A549 (cell line): ENCODE measurements at regions not wholly inside any gene's neighbourhood (a gene's known extent, or its start where the extent isn't known, plus 50 kb on each side); places are given as distances from the start of the nearest gene placed in this dataset.

Source experiments
- ATAC-seq, 2 experiments: fragments of 200-7000 bp in 1 of 2; fragments of >200 bp in 1 of 2; cut with Nextera tagmentation in 1 of 2; cut with Tn5 transposase in 1 of 2; 3 replicates each; pipeline versions ENCODE4 v1.8.0 to v1.9.1; 2018 to 2020; ENCODE audit warnings: mild to moderate bottlenecking in 1 of 2, moderate library complexity in 1 of 2
- CTCF ChIA-PET: fragments of 300-600 bp; sonication (Branson Sonifier 250); formaldehyde crosslinking; extraction: SDS; loops from one replicate; lab custom pipeline; 2021; ENCODE audit warnings: antibody characterized with exemption, inconsistent platforms; lab: Yijun Ruan, JAX
- POLR2A ChIA-PET: fragments of 350-600 bp; formaldehyde crosslinking; extraction: SDS; loops from one replicate; lab custom pipeline; 2021; ENCODE audit warnings: antibody characterized with exemption, inconsistent platforms; lab: Yijun Ruan, JAX
- DNase-seq, 2 experiments: peaks; one replicate each; pipeline versions ENCODE4 v3.0.0 to v3.0.0-alpha.2; 2011 to 2016; ENCODE audit warnings: low read depth in 1 of 2, low spot score in 1 of 2
- FAIRE-seq: peaks from 2 replicates; lab custom pipeline; 2011; peaks lifted over from hg19 to GRCh38; lab: Jason Lieb, UNC
- H3K27ac ChIP-seq, 2 experiments: fragments of >200 bp; sonication (Bioruptor Twin); formaldehyde crosslinking; 3 replicates each; pipeline ENCODE4 v1.5.1; 2016 to 2017
- H3K4me1 ChIP-seq: fragments of >200 bp; sonication (Bioruptor Twin); formaldehyde crosslinking; 3 replicates; pipeline ENCODE4 v1.6.1; 2016
- H3K4me2 ChIP-seq: fragments of >200 bp; sonication (Bioruptor Twin); formaldehyde crosslinking; 3 replicates; pipeline ENCODE4 v1.6.1; 2016
- H3K4me3 ChIP-seq: fragments of >200 bp; sonication (Bioruptor Twin); formaldehyde crosslinking; 3 replicates; pipeline ENCODE4 v1.5.1; 2016
- H3K9me3 ChIP-seq: fragments of >200 bp; sonication (Bioruptor Twin); formaldehyde crosslinking; 3 replicates; pipeline ENCODE4 v1.6.1; 2016
- ATOH8 ChIP-seq: fragments of 250-450 bp; sonication (Bioruptor Pico); IDR thresholded peaks from 2 replicates; pipeline ENCODE4 v1.5.0; 2020; ENCODE audit warnings: low read depth, mild to moderate bottlenecking, moderate library complexity
- CBX2 ChIP-seq: fragments of 200-600 bp; sonication (generic); IDR thresholded peaks from 2 replicates; pipeline ENCODE4 v1.6.1; 2016; ENCODE audit warnings: low read depth, mild to moderate bottlenecking, borderline replicate concordance
- CHD2 ChIP-seq: fragments of 150-350 bp; IDR thresholded peaks from 2 replicates; pipeline ENCODE4 v1.6.1; 2014; ENCODE audit warnings: low read length; ENCODE audit not compliant: partially characterized antibody
- CHD4 ChIP-seq: fragments of 200-600 bp; sonication (generic); IDR thresholded peaks from 2 replicates; pipeline ENCODE4 v1.6.1; 2016; ENCODE audit warnings: antibody characterized with exemption, mild to moderate bottlenecking, borderline replicate concordance
- CTCF ChIP-seq: fragments of >200 bp; sonication (Bioruptor Twin); formaldehyde crosslinking; IDR thresholded peaks from 3 replicates; pipeline ENCODE4 v1.5.1; 2016
- EP300 ChIP-seq, 2 experiments: fragments of >200 bp; sonication (Bioruptor Twin); formaldehyde crosslinking; IDR thresholded peaks; 2 replicates in 1 of 2; 3 replicates in 1 of 2; pipeline ENCODE4 v1.6.1; 2016 to 2017
- ESRRA ChIP-seq: fragments of 150-350 bp; IDR thresholded peaks from 2 replicates; pipeline ENCODE4 v1.6.1; 2014; ENCODE audit warnings: mild to moderate bottlenecking, low read length, borderline replicate concordance
- FOSB ChIP-seq: fragments of 250-450 bp; sonication (Bioruptor Pico); IDR thresholded peaks from 2 replicates; pipeline ENCODE4 v1.5.0; 2020; ENCODE audit warnings: mild to moderate bottlenecking, moderate library complexity
- HEYL ChIP-seq: fragments of 250-450 bp; sonication (Bioruptor Pico); IDR thresholded peaks from 2 replicates; pipeline ENCODE4 v1.8.0; 2021; ENCODE audit warnings: mild to moderate bottlenecking, moderate library complexity
- HOXB5 ChIP-seq: fragments of 250-450 bp; sonication (Bioruptor Pico); IDR thresholded peaks from 2 replicates; pipeline ENCODE4 v1.5.0; 2020; ENCODE audit warnings: mild to moderate bottlenecking, moderate library complexity
- MYC ChIP-seq: IDR thresholded peaks from 2 replicates; pipeline ENCODE4 v1.6.1; 2012; ENCODE audit warnings: mild to moderate bottlenecking, inconsistent platforms, low read length, improper control_type of control experiment, borderline replicate concordance
- NFE2L2 ChIP-seq: fragments of 150-350 bp; conservative IDR thresholded peaks from 2 replicates; pipeline ENCODE4 v1.6.1; 2014; ENCODE audit warnings: low read length
- NPAS2 ChIP-seq: fragments of 250-450 bp; sonication (Bioruptor Pico); IDR thresholded peaks from 2 replicates; pipeline ENCODE4 v1.8.0; 2022; ENCODE audit warnings: mild to moderate bottlenecking, moderate library complexity, borderline replicate concordance
- POLR2A ChIP-seq: IDR thresholded peaks from 2 replicates; pipeline ENCODE4 v1.6.1; 2012; ENCODE audit warnings: mild to moderate bottlenecking, low read length
- RAD21 ChIP-seq, 2 experiments: fragments of >200 bp in 1 of 2; sonication (Bioruptor Twin) in 1 of 2; formaldehyde crosslinking in 1 of 2; IDR thresholded peaks in 1 of 2; conservative IDR thresholded peaks in 1 of 2; 2 replicates in 1 of 2; 3 replicates in 1 of 2; pipeline ENCODE4 v1.6.1; 2012 to 2018; ENCODE audit warnings: inconsistent platforms in 1 of 2
- REST ChIP-seq: fragments of 200-600 bp; sonication (generic); IDR thresholded peaks from 2 replicates; pipeline ENCODE4 v1.6.1; 2016; ENCODE audit warnings: antibody characterized with exemption, mild to moderate bottlenecking, moderate library complexity
- RFX5 ChIP-seq: fragments of 450-650 bp; IDR thresholded peaks from 2 replicates; pipeline ENCODE4 v1.7.1; 2014; ENCODE audit warnings: antibody characterized with exemption, mild to moderate bottlenecking, moderate library complexity
- SMC3 ChIP-seq: fragments of >200 bp; sonication (Bioruptor Twin); formaldehyde crosslinking; IDR thresholded peaks from 3 replicates; pipeline ENCODE4 v1.6.1; 2018; ENCODE audit warnings: inconsistent platforms
- TFCP2L1 ChIP-seq: fragments of 250-450 bp; sonication (Bioruptor Pico); IDR thresholded peaks from 2 replicates; pipeline ENCODE4 v1.5.0; 2021; ENCODE audit warnings: mild to moderate bottlenecking
- USF2 ChIP-seq: fragments of 450-650 bp; IDR thresholded peaks from 2 replicates; pipeline ENCODE4 v1.6.1; 2014; ENCODE audit warnings: antibody characterized with exemption
- ZFP36 ChIP-seq: fragments of 450-650 bp; IDR thresholded peaks from 2 replicates; pipeline ENCODE4 v1.6.1; 2014; ENCODE audit warnings: borderline replicate concordance; ENCODE audit not compliant: partially characterized antibody
- ZSCAN20 ChIP-seq: fragments of 250-450 bp; sonication (Bioruptor Pico); IDR thresholded peaks from 2 replicates; pipeline ENCODE4 v1.8.0; 2022; ENCODE audit warnings: mild to moderate bottlenecking, moderate library complexity
- WGBS: methylation state at CpG from one replicate; pipeline ENCODE4 v1.1.6; 2017; ENCODE audit errors: missing lambda C conversion rate; 5-methylcytosine and 5-hydroxymethylcytosine counted together
- TF ChIP-seq, protein P1 (sequence below): fragments of 250-450 bp; sonication (Bioruptor Pico); IDR thresholded peaks from 2 replicates; pipeline ENCODE4 v1.5.0; 2021; ENCODE audit warnings: mild to moderate bottlenecking, moderate library complexity, borderline replicate concordance
- TF ChIP-seq, protein P2 (sequence below): IDR thresholded peaks from 2 replicates; pipeline ENCODE4 v1.6.1; 2012

DNA sequence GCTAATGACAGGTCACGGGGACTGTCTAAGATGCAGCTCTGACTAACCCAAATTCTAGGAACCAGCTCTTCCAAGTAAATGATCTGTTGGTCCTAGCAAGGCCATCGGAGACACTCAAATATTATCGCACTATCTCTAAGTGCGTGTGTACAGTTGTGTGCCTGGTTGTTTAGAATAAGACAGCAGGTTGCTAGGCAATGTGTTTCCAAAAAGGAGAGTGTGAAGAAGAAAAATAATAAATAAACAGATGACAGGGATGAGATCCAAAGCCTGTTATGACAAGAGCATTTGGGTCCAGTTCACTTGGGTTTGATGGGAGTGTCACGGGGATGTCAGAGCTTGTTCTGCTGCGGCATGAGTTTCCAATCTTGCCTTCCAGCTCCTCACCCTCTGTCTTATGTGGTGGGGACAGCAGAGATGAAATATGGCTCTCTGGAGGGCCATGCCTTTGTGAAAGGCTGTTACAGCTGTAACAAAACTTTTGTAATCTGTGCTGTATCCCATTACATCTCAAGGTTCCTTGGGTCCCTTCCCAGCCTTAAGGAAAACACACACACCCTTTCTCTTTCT lies 127.5 kb upstream of the TNP1 start:
- POLR2A ChIA-PET = no interaction called here
- DNase-seq = no peak

GRCh38 chr2:216985658-216986141 lies 125.8 kb upstream of the TNP1 start:
- POLR2A ChIA-PET = interaction anchor here (0.7 kb wide), 1 partner anchor 539 kb away, joined by 4 read pairs; no protein-coding TSS in a partner anchor
- H3K27ac ChIP-seq = no peak overlapping the region
- DNase-seq (no peak), ATAC-seq (no peak), FAIRE-seq (no peak)
- WGBS = 40% methylated on average over 13 of the region's 13 CpGs
- H3K9me3 ChIP-seq = 0 out of 3 replicates have a peak, but pooled peaks cover 1% of the 10 kb centered on the region
- TF ChIP-seq NPAS2 (CRISPR knock-in tag) (no peak), CHD4 (no peak), ZSCAN20 (CRISPR knock-in tag) (no peak), ESRRA (no peak), MYC (no peak), POLR2A (no peak), USF2 (no peak), CTCF (no peak), HEYL (CRISPR knock-in tag) (no peak), REST (no peak), TFCP2L1 (CRISPR knock-in tag) (no peak), CHD2 (no peak), RAD21 (conservative IDR thresholded peaks at IDR 0.05 in 1 of 2, IDR thresholded peaks at IDR 0.05 in 1 of 2) (no peak), FOSB (CRISPR knock-in tag) (no peak), SMC3 (no peak)
- CTCF ChIA-PET = interaction anchor here (1.0 kb wide), 1 partner anchor 13 kb away, joined by 3 read pairs; no protein-coding TSS in a partner anchor
- H3K4me2 ChIP-seq = no peak overlapping the region
- H3K4me3 ChIP-seq = no peak overlapping the region
- H3K4me1 ChIP-seq = no peaks in the 10 kb centered on the region

More for the DNA sequence above, 127.5 kb upstream of the TNP1 start:
- no peak overlapping the region for H3K4me2 ChIP-seq
- H3K4me3 ChIP-seq = no peak overlapping the region
- no peak for TF ChIP-seq RFX5
- ATAC-seq = no peak
- H3K4me1 ChIP-seq = no peaks in the 10 kb centered on the region
- FAIRE-seq = no peak
- CTCF ChIA-PET = no interaction called here
- peaks cover 10% of the 10 kb centered on the region; the same call in 1 of the 3 replicates for H3K9me3 ChIP-seq
- no peak overlapping the region for H3K27ac ChIP-seq
- WGBS = 75% methylated on average over 6 of the region's 6 CpGs

- POLR2A ChIA-PET = no interaction called here
- WGBS = 59% methylated on average over 2 of the region's 2 CpGs
- CTCF ChIA-PET = no interaction called here
- no peaks in the 10 kb centered on the region for H3K4me1 ChIP-seq
- H3K9me3 ChIP-seq = no peaks in the 10 kb centered on the region
- ATAC-seq (no peak), DNase-seq (no peak), FAIRE-seq (no peak)
- H3K4me3 ChIP-seq = no peak overlapping the region
- H3K27ac ChIP-seq = no peak overlapping the region
- no peak overlapping the region for H3K4me2 ChIP-seq
- no peak for TF ChIP-seq TFCP2L1 (CRISPR knock-in tag)
- no peak for TF ChIP-seq HOXB5 (CRISPR knock-in tag)
- no peak for TF ChIP-seq EP300 (IDR thresholded peaks at IDR 0.05)
- no peak for TF ChIP-seq CHD4
- TF ChIP-seq, protein P1, sequence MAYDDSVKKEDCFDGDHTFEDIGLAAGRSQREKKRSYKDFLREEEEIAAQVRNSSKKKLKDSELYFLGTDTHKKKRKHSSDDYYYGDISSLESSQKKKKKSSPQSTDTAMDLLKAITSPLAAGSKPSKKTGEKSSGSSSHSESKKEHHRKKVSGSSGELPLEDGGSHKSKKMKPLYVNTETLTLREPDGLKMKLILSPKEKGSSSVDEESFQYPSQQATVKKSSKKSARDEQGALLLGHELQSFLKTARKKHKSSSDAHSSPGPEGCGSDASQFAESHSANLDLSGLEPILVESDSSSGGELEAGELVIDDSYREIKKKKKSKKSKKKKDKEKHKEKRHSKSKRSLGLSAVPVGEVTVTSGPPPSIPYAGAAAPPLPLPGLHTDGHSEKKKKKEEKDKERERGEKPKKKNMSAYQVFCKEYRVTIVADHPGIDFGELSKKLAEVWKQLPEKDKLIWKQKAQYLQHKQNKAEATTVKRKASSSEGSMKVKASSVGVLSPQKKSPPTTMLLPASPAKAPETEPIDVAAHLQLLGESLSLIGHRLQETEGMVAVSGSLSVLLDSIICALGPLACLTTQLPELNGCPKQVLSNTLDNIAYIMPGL (CRISPR knock-in tag) = no peak
- no peak for TF ChIP-seq CBX2
- no peak for TF ChIP-seq MYC
- TF ChIP-seq, protein P2, sequence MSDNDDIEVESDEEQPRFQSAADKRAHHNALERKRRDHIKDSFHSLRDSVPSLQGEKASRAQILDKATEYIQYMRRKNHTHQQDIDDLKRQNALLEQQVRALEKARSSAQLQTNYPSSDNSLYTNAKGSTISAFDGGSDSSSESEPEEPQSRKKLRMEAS = no peak
- TF ChIP-seq NFE2L2 = no peak
- no peak for TF ChIP-seq ATOH8
- no peak for TF ChIP-seq ZFP36
These were observed 125.1 kb upstream of the TNP1 start for GRCh38 chr2:216984937-216985336.
